GM18907 (cell line): ENCODE measurements at regions not wholly inside any gene's neighbourhood (a gene's known extent, or its start where the extent isn't known, plus 50 kb on each side); places are given as distances from the start of the nearest gene placed in this dataset.

Experiments used
- ATAC-seq: cut with Tn5 transposase; IDR thresholded peaks from one replicate; pipeline ENCODE4 v1.9.1; 2021; ENCODE audit warnings: mild to moderate bottlenecking, moderate library complexity; ENCODE audit not compliant: unreplicated experiment

DNA sequence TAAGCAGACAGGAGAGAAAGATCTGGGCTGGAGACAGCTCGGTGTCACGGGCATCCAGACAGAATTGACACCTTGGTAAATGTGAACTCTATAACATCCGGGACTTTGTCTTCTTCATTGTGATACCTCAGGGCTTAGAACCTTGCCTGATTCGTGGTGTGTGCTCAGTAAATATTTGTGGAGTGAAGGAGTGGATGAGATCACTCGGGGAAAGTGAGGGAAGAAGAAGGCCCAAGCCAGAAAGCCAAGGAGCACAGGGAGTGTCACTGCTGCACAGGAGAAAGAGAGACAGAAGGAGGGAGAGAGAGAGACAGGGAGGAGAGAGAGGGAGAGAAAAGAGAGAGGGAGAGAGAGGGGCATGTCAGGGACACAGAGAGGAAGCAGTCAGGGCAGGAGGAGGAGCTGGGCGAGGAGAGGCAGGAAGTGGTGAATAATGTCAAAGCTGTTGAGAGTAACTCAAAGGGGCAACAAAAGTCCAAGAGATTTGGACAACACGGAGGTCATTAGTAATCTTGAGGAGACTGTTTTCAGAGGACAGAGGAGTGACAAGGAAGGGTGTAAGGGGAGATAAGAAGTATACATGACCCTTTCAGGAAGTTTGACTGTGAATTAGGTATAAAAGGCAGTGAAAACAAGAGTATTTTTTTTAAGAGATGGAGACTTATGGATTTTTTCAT is 141.6 kb upstream of the MAX start:
- ATAC-seq, result no peak

GRCh38 chr14:65249471-65250161 is 147.3 kb upstream of the MAX start:
- no peak for ATAC-seq

GRCh38 chr14:65250162-65250495 is 147.8 kb upstream of the MAX start:
- no peak for ATAC-seq

- no peak for ATAC-seq
Measured at GRCh38 chr14:65251213-65251612, 148.9 kb upstream of the MAX start.

DNA sequence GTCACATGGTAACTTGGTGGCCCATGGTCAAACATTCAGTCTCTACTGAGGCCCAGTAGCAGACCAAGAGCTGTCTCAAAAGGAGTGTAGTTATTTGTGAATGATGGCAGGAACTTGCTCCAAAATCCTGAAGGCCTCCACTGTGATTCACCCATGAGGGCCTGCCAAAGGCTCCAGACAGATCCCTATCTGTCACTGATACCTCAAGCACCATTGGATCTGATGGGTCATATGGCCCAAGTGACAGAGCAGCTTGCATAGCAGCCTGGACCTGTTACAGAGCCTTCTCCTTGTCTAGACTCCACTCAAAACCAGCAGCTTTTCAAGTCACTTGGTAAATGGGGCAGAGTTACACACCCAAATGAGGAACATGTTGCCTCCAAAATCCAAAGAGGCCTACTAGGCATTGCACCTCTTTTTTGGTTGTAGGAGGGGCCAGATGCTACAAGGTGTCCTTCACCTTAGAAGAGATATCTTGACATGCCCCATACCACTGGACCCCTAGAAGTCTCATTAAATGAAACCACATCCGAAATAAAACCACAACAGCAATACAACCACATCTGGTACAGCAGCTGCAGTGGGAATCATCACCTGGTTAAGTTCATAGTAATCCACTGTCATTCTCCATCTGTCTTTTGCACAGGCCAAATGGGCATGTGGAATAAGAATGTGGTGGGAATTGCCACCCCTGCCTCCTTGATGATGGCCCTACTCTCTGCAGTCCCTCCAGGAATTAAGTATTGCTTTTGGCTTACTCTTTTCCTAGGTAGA is 150.4 kb upstream of the MAX start:
- no peak for ATAC-seq

DNA sequence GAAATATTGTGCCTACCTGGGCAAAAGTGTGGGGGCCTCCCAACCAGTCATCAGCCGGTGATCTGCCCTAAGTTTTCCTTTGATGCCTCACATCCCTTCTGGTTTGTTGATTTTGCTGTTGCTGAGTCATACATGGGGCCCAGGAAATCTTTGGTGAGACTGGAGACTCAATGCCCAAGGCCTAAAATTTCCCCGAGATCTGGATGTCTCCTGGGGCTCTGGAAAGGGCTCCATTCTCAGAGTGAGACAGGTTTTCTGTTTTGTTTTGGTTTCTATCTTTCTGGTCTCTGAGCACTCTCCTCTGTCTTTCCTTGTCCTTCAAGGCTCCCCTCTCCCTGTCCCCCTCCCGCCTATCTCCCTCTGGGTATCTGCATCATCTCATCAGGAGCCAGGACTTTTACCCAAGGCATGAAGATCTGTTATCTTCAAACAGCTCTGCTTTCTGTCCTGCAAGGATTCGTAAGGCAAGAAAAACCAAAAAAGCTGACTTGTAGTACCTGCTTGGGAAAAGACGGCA is 152.8 kb upstream of the MAX start:
- no peak for ATAC-seq

- ATAC-seq, result no peak
Measured at GRCh38 chr14:65255583-65256461, 153.5 kb upstream of the MAX start.

DNA sequence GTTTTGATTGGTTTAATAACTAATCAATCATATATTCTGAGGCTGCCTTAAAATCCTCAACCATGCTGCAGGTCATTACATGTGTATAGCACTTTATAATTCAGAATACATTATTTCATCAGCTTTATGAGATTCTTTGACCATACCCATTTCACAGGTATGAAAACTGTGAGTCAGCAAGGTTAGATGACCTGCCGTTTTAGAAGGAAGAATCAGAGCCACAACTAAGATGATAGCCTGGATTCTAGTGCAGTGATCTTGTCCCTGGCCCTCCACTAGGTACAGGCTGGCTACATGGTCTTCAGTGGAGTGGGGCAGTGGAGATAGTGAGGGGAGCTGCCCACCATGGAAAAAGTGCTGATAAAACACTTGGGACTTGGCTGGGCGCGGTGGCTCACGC is 154.4 kb upstream of the MAX start:
- ATAC-seq, result no peak

DNA sequence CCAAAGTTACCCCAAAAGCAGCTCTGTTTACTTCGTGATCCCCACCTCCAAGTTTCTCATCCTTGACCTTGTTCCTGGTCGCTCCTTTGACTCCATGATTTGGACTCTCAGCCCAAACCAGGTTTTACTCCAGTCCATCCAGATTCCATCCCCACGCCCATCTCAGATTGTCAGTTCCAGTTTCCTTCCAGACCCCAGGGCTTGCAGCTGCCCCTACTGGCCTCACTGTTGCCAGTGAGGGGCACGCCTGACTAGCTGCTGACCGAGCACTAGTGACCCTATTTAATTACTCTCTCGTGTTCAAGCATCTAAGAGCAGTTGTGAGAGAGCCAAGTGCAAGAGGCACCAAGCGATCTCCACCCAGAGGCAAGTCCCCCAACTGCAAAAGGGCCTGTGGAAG is 155.1 kb upstream of the FUT8 start:
- ATAC-seq, result no peak

DNA sequence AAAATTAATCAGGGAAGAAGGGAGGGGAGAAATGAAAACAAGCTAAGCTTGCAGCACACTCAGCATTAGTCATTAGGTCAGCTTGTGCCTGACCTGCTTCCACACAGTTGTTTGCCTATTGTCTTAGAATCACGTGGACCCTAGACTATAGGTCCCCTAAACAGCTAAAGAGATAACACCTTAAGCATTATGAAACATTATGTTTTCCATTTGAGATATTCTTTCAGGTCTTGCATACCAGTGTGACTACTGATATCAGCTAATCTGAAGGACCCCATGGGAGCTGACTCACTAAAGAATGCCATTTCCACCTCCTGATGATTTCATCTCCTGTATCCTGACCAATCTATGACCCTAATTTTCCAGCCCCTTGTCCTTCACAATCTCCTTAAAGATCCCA is 154.1 kb upstream of the FUT8 start:
- no peak for ATAC-seq

DNA sequence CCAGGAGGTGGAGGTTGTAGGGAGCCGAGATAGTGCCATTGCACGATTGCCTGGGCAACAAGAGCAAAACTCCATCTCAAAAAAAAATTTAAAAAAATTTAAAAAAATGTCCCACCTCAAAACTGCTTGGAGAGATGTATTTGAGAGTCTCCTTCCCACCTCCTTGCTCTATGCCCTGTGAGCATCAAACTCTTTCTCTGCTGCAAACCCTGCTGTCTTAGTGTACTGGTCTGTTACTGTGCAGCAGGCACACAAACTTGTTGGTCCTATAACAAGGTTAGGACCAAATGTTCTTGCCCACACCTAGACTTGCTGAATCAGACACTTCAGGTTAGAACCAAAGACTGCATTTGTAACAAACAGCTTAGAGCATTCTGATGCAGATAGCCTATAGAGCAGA is 153.5 kb upstream of the FUT8 start:
- ATAC-seq, result no peak

DNA sequence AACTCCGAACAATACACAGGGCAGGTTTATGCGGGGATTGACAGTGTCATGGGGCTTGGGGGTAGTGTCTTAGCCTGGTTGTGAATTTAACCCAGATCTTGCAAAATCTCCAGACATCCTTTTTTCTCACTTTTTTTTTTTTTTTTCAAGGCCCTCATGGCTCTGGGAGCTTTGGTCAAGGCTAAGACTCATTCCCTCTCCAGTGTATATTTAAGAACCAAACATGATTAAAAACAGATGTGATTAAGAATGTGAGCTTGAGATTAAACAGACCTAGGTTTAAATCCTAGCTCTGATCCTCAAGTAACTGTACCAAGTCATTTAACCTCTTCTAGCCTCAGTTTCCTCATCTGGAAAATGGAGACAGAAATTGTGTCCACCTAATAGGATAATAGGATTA is 151.7 kb upstream of the FUT8 start:
- no peak for ATAC-seq

DNA sequence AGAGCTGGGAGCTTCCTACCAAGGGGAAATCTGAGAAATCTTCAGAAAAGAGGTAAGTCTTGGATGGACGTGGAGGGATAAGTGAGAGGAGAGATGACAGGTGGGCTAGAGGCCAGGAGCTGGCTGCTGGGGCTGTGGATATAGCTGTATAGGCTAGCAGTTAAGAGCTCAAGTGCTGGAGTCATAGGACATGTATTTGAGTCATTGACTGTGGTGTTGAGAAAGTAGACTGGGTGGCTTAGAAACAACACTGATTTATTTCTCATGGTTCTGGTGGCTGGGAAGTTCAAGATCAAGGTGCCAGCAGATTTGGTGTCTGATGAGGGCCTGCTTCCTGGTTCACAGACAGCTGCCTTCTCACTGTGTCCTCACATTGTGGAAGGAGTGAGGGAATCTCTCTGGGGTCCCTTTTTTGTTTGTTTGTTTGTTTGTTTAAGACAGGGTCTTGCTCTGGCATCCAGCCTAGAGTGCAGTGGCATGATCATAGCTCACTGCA is 151.1 kb upstream of the FUT8 start:
- ATAC-seq, result no peak

- no peak for ATAC-seq
Measured at GRCh38 chr14:65261946-65262345, 150.6 kb upstream of the FUT8 start.

DNA sequence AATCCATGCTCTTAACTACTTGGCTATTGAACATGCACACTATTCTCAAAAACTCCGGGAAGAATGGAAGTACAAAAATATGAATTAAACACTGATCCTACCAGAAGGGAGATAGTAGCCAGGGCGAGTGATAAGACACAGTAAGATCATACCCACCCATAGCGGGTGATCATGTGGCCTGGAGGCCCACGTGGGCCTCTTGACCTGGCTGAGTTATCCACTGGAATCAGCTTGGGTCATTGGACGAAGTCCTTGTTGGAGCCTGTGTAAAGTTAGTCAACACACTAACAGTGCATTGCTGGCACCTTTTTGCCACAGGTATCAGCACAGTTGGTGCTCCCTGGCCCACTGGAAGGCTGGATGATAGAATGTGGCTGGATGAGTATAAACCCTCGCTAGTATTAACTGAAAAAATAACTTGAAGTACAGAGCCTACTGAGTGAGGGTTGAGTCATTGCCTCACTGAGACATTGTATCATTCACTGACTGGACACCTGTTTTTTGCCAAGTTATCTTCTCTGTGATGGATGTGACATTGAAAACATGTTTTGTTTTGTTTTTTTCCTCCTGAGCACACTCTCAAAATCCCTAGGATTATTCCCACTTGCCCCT is 149.2 kb upstream of the FUT8 start:
- ATAC-seq, result no peak

DNA sequence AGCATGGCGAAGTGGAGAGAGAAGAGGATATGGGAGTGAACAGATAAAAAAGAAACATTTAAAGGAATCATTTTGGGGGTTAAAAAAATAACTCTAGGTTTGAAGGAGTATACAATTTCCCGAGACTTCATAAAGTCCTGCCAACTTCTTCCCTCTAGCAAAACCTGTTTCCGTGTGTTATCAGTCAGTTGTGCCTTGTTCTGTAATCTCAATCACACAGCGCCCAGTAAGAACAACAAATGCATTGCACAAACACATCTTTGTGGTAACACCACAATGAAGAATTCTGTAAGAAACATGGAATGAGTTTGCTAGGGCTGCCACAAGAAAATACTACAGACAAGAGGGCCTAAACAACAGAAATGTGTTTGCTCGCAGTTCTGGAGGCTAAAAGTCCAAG is 144.7 kb upstream of the FUT8 start:
- no peak for ATAC-seq

GRCh38 chr14:65268594-65268993 is 143.9 kb upstream of the FUT8 start:
- no peak for ATAC-seq

- ATAC-seq, result no peak
Measured at GRCh38 chr14:65269732-65270131, 142.8 kb upstream of the FUT8 start.

GRCh38 chr14:65277027-65277426 is 135.5 kb upstream of the FUT8 start:
- ATAC-seq, result no peak

DNA sequence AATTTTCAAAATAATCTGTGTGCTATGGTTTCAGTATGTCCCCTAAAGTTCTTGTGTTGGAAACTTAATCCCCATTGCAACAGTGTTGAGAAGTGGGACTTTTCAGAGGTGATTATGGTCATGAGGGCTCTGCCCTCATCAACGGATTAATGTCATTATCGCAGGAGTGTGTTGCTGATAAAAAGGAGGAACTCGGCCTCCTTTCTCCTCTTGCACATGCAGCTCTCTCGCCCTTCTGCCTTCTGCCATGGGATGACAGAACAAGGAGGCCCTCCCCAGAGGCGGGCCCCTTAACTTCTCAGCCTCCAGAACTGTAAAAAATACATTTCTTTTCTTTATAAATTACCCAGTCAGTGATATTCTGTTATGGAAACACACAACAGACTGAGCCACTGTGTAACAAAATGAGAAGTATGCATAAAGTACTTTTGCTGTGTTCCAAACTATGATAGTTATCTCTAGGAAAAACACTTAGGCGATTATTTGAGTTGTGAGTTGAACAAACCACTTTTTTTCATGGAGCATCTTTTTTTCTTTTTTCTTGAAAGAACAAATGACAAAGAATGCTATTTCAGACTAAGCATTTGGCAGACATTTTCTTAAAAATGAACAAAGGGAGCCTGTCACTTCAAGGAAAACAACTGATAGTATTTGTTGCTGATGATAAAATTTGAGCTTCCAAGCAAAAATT is 134.8 kb upstream of the FUT8 start:
- ATAC-seq, result no peak
